GM23338 (cell line): ENCODE measurements at regions not wholly inside any gene's neighbourhood (a gene's known extent, or its start where the extent isn't known, plus 50 kb on each side); places are given as distances from the start of the nearest gene placed in this dataset.
A peak's percentile ranks its signal among the peaks of the same experiment; 100 is the strongest.

ENCODE experiments used
- ATAC-seq: fragments of 200-7000 bp; cut with Tn5 transposase; 3 replicates; pipeline ENCODE4 v1.9.1; 2020
- DNase-seq: peaks from one replicate; pipeline ENCODE4 v3.0.0-alpha.2; 2015; ENCODE audit warnings: low spot score
- H2AFZ ChIP-seq: fragments of 200-600 bp; sonication (generic); 2 replicates; pipeline ENCODE4 v1.8.0; 2016; ENCODE audit warnings: antibody characterized with exemption, mild to moderate bottlenecking, moderate library complexity
- H3F3A ChIP-seq: fragments of 200-600 bp; sonication (generic); replicated peaks from 2 replicates; pipeline ENCODE4 v1.8.0; 2017; ENCODE audit warnings: antibody characterized with exemption, mixed run types, low read depth
- H3K27ac ChIP-seq: fragments of 200-600 bp; sonication (generic); 2 replicates; pipeline ENCODE4 v1.6.1; 2016; ENCODE audit warnings: low read depth
- H3K27me3 ChIP-seq: fragments of 200-600 bp; sonication (generic); 2 replicates; pipeline ENCODE4 v1.8.0; 2016; ENCODE audit warnings: mild to moderate bottlenecking, mixed run types, moderate library complexity; ENCODE audit not compliant: insufficient read depth
- H3K36me3 ChIP-seq: fragments of 200-600 bp; sonication (generic); 2 replicates; pipeline ENCODE4 v1.8.0; 2016; ENCODE audit warnings: mild to moderate bottlenecking; ENCODE audit not compliant: insufficient read depth
- H3K4me1 ChIP-seq: fragments of 200-600 bp; sonication (generic); 2 replicates; pipeline ENCODE4 v1.8.0; 2016; ENCODE audit warnings: mild to moderate bottlenecking, moderate library complexity; ENCODE audit not compliant: insufficient read depth
- H3K4me2 ChIP-seq: fragments of 200-600 bp; sonication (generic); 2 replicates; pipeline ENCODE4 v1.7.1; 2017; ENCODE audit warnings: mixed run types
- H3K4me3 ChIP-seq: fragments of 200-600 bp; sonication (generic); 2 replicates; pipeline ENCODE4 v1.6.1; 2016; ENCODE audit warnings: mixed run types
- H3K79me2 ChIP-seq: fragments of 200-600 bp; sonication (generic); replicated peaks from 2 replicates; pipeline ENCODE4 v1.8.0; 2017; ENCODE audit warnings: mild to moderate bottlenecking; ENCODE audit not compliant: insufficient read depth
- H3K9me2 ChIP-seq: fragments of 200-600 bp; sonication (generic); 2 replicates; pipeline ENCODE4 v1.8.0; 2017; ENCODE audit not compliant: insufficient read depth
- H4K20me1 ChIP-seq: fragments of 200-600 bp; sonication (generic); replicated peaks from 2 replicates; pipeline ENCODE4 v1.8.0; 2017; ENCODE audit warnings: mild to moderate bottlenecking; ENCODE audit not compliant: insufficient read depth
- H3K27ac Mint-ChIP-seq: 2 replicates; pipeline ENCODE4 v1.8.0; 2020; ENCODE audit warnings: inconsistent platforms, mild to moderate bottlenecking, moderate library complexity, mixed read lengths
- H3K27me3 Mint-ChIP-seq: 3 replicates; pipeline ENCODE4 v1.8.0; 2022; ENCODE audit warnings: low read depth, mild to moderate bottlenecking, moderate library complexity, mixed read lengths, inconsistent platforms; ENCODE audit not compliant: insufficient read depth, poor library complexity
- H3K36me3 Mint-ChIP-seq: 3 replicates; pipeline ENCODE4 v1.8.0; 2021; ENCODE audit warnings: low read depth, mild to moderate bottlenecking, inconsistent platforms, moderate library complexity, mixed read lengths
- H3K4me1 Mint-ChIP-seq: 3 replicates; pipeline ENCODE4 v1.8.0; 2020; ENCODE audit warnings: mild to moderate bottlenecking, inconsistent platforms, mixed read lengths
- H3K4me3 Mint-ChIP-seq: 3 replicates; pipeline ENCODE4 v1.8.0; 2021; ENCODE audit warnings: moderate library complexity, mild to moderate bottlenecking, inconsistent platforms, mixed read lengths
- H3K9me3 Mint-ChIP-seq: 3 replicates; pipeline ENCODE4 v1.8.0; 2020; ENCODE audit warnings: moderate library complexity, mild to moderate bottlenecking, inconsistent platforms, mixed read lengths
- EZH2 ChIP-seq: fragments of 200-600 bp; sonication (generic); IDR thresholded peaks from one replicate; pipeline ENCODE4 v1.8.0; 2017; ENCODE audit warnings: antibody characterized with exemption, mild to moderate bottlenecking, low read depth; ENCODE audit not compliant: unreplicated experiment
- EZH2phosphoT487 ChIP-seq: fragments of 200-600 bp; sonication (generic); IDR thresholded peaks from one replicate; pipeline ENCODE4 v1.8.1; 2018; ENCODE audit warnings: antibody characterized with exemption; ENCODE audit not compliant: unreplicated experiment
- JUNB ChIP-seq: IDR thresholded peaks from one replicate; pipeline ENCODE4 v1.6.1; 2016; ENCODE audit warnings: antibody characterized with exemption; ENCODE audit not compliant: unreplicated experiment
- NANOG ChIP-seq: IDR thresholded peaks from 2 replicates; pipeline ENCODE4 v1.6.1; 2016; ENCODE audit warnings: antibody characterized with exemption, borderline replicate concordance
- POLR2AphosphoS5 ChIP-seq: IDR thresholded peaks from 2 replicates; pipeline ENCODE4 v1.6.1; 2016; ENCODE audit warnings: antibody characterized with exemption, low read depth
- STAT1 ChIP-seq: IDR thresholded peaks from one replicate; pipeline ENCODE4 v1.6.1; 2016; ENCODE audit warnings: antibody characterized with exemption; ENCODE audit not compliant: unreplicated experiment
- ZNF331 ChIP-seq: fragments of 250-450 bp; sonication (Bioruptor Pico); IDR thresholded peaks from 2 replicates; pipeline ENCODE4 v1.5.0; 2020; ENCODE audit warnings: low read depth, mild to moderate bottlenecking, moderate library complexity
- TF ChIP-seq, protein P1 (sequence below): IDR thresholded peaks from one replicate; pipeline ENCODE4 v1.6.1; 2018; ENCODE audit warnings: antibody characterized with exemption; ENCODE audit not compliant: unreplicated experiment
- TF ChIP-seq, protein P2 (sequence below): fragments of 250-450 bp; sonication (Bioruptor Pico); IDR thresholded peaks from 2 replicates; pipeline ENCODE4 v1.5.0; 2020; ENCODE audit warnings: mild to moderate bottlenecking, moderate library complexity
- TF ChIP-seq, protein P3 (sequence below), 2 experiments: fragments of 200-600 bp in 1 of 2; sonication (generic) in 1 of 2; conservative IDR thresholded peaks; 2 replicates each; pipeline versions ENCODE4 v1.5.1 to v1.6.1; 2016 to 2017; ENCODE audit warnings: antibody characterized with exemption in 2 of 2, low read depth in 2 of 2, mild to moderate bottlenecking in 2 of 2, moderate library complexity in 1 of 2
- TF ChIP-seq, protein P4 (sequence below): IDR thresholded peaks from 2 replicates; pipeline ENCODE4 v1.6.1; 2016; ENCODE audit warnings: antibody characterized with exemption

DNA sequence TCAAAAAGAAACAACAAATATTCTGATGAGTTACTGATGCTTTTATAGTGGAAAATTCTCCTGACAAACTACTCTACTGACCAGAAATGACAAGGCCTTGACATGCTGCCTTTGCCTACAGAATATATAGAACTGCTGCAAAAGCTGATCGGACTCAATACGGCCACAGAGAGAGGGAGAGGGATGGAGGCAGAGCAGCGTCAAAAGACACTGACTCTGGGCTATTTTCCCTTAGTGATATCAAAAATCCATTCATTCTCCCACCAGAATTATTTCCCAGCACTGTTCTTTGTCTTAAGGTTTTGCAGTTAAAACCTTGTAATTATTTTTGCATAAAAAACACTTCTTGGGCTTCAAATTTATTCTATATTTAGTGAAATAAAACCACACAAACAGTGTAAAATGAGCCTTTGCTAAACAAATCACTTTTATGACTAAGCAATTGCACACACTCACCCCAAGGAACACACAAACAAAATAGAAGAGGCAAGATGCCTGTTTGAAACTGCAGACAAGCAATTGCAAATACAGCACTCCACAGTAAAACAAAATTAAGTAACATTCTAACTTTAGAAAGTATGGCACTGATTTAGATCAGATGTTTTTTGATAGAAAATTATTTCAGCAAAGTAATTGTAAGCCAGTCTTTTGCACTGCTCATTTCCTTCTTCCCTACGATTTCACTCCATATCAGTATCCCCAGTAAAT lies 1036.4 kb downstream of the ADGRL2 start (continued):
- TF ChIP-seq, protein P1, sequence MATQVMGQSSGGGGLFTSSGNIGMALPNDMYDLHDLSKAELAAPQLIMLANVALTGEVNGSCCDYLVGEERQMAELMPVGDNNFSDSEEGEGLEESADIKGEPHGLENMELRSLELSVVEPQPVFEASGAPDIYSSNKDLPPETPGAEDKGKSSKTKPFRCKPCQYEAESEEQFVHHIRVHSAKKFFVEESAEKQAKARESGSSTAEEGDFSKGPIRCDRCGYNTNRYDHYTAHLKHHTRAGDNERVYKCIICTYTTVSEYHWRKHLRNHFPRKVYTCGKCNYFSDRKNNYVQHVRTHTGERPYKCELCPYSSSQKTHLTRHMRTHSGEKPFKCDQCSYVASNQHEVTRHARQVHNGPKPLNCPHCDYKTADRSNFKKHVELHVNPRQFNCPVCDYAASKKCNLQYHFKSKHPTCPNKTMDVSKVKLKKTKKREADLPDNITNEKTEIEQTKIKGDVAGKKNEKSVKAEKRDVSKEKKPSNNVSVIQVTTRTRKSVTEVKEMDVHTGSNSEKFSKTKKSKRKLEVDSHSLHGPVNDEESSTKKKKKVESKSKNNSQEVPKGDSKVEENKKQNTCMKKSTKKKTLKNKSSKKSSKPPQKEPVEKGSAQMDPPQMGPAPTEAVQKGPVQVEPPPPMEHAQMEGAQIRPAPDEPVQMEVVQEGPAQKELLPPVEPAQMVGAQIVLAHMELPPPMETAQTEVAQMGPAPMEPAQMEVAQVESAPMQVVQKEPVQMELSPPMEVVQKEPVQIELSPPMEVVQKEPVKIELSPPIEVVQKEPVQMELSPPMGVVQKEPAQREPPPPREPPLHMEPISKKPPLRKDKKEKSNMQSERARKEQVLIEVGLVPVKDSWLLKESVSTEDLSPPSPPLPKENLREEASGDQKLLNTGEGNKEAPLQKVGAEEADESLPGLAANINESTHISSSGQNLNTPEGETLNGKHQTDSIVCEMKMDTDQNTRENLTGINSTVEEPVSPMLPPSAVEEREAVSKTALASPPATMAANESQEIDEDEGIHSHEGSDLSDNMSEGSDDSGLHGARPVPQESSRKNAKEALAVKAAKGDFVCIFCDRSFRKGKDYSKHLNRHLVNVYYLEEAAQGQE: no peak
- TF ChIP-seq STAT1 (no peak), ZNF331 (CRISPR knock-in tag) (no peak)

DNA sequence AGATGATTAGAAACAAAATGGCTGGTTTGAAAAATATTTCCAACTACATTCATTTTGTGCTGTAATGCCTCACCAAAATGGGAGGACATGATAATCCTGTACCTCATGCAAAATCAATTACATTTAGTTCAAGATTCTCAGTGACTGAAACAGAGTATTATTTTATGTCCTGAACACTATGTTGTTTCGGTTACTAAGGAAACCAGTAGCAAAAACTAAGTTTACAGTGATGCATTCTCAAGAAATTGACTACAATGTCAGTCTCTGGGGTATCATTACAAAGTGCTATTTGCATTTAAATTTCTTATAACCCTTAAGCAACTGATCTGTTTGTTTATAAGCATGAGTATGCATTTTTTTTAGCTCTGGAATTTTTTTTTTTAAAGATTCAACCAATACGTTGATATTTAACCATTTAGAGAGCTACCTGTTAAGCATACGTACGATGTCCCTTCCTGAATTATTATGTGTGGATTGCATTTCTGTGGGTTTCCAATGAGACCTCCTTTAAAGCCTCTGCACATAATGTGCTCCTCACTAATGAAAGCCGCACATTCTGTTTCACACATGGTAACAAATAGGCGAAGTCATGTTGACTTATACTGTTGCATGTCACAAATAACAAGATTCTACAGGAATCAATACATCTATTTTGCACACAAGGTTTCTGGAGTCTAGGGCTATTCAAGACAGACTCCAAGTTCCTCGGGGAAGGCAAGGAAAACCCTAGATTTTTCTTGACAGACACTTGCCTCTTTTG lies 1035.7 kb downstream of the ADGRL2 start:
- Mint-ChIP-seq H3K4me1 (peaks cover 62% of the 10 kb centered on the region), H3K27me3 (no peaks in the 10 kb centered on the region), H3K27ac (peak overlapping the region; percentile 66; the same call in 1 of the 2 replicates), H3K36me3 (peaks cover 5% of the 10 kb centered on the region; the same call in 2 of the 3 replicates), H3K9me3 (no peaks in the 10 kb centered on the region), H3K4me3 (no peak overlapping the region)
- H3K4me2 ChIP-seq: no peak overlapping the region
- no peak for DNase-seq
- H3K79me2 ChIP-seq: 0 out of 2 replicates have a peak, but pooled peaks cover 5% of the 10 kb centered on the region
- H3K36me3 ChIP-seq: no peaks in the 10 kb centered on the region
- no peaks in the 10 kb centered on the region for H3K9me2 ChIP-seq
- H4K20me1 ChIP-seq: no peaks in the 10 kb centered on the region
- H3F3A ChIP-seq: no peaks in the 10 kb centered on the region
- no peak overlapping the region for H3K4me3 ChIP-seq
- H3K4me1 ChIP-seq: peaks cover 33% of the 10 kb centered on the region
- no peak for ATAC-seq
- no peak overlapping the region for H3K27ac ChIP-seq
- H3K27me3 ChIP-seq: no peaks in the 10 kb centered on the region
- peak overlapping the region; percentile 24; the same call in 1 of the 2 replicates for H2AFZ ChIP-seq
- TF ChIP-seq, protein P2, sequence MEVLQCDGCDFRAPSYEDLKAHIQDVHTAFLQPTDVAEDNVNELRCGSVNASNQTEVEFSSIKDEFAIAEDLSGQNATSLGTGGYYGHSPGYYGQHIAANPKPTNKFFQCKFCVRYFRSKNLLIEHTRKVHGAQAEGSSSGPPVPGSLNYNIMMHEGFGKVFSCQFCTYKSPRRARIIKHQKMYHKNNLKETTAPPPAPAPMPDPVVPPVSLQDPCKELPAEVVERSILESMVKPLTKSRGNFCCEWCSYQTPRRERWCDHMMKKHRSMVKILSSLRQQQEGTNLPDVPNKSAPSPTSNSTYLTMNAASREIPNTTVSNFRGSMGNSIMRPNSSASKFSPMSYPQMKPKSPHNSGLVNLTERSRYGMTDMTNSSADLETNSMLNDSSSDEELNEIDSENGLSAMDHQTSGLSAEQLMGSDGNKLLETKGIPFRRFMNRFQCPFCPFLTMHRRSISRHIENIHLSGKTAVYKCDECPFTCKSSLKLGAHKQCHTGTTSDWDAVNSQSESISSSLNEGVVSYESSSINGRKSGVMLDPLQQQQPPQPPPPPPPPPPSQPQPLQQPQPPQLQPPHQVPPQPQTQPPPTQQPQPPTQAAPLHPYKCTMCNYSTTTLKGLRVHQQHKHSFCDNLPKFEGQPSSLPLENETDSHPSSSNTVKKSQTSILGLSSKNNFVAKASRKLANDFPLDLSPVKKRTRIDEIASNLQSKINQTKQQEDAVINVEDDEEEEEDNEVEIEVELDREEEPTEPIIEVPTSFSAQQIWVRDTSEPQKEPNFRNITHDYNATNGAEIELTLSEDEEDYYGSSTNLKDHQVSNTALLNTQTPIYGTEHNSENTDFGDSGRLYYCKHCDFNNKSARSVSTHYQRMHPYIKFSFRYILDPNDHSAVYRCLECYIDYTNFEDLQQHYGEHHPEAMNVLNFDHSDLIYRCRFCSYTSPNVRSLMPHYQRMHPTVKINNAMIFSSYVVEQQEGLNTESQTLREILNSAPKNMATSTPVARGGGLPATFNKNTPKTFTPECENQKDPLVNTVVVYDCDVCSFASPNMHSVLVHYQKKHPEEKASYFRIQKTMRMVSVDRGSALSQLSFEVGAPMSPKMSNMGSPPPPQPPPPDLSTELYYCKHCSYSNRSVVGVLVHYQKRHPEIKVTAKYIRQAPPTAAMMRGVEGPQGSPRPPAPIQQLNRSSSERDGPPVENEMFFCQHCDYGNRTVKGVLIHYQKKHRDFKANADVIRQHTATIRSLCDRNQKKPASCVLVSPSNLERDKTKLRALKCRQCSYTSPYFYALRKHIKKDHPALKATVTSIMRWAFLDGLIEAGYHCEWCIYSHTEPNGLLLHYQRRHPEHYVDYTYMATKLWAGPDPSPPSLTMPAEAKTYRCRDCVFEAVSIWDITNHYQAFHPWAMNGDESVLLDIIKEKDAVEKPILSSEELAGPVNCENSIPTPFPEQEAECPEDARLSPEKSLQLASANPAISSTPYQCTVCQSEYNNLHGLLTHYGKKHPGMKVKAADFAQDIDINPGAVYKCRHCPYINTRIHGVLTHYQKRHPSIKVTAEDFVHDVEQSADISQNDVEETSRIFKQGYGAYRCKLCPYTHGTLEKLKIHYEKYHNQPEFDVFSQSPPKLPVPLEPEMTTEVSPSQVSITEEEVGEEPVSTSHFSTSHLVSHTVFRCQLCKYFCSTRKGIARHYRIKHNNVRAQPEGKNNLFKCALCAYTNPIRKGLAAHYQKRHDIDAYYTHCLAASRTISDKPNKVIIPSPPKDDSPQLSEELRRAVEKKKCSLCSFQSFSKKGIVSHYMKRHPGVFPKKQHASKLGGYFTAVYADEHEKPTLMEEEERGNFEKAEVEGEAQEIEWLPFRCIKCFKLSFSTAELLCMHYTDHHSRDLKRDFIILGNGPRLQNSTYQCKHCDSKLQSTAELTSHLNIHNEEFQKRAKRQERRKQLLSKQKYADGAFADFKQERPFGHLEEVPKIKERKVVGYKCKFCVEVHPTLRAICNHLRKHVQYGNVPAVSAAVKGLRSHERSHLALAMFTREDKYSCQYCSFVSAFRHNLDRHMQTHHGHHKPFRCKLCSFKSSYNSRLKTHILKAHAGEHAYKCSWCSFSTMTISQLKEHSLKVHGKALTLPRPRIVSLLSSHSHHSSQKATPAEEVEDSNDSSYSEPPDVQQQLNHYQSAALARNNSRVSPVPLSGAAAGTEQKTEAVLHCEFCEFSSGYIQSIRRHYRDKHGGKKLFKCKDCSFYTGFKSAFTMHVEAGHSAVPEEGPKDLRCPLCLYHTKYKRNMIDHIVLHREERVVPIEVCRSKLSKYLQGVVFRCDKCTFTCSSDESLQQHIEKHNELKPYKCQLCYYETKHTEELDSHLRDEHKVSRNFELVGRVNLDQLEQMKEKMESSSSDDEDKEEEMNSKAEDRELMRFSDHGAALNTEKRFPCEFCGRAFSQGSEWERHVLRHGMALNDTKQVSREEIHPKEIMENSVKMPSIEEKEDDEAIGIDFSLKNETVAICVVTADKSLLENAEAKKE (CRISPR knock-in tag): no peak
- TF ChIP-seq ZNF331 (CRISPR knock-in tag) (no peak), EZH2 (no peak), EZH2phosphoT487 (no peak), JUNB (no peak), POLR2AphosphoS5 (no peak), NANOG (no peak)
- TF ChIP-seq, protein P3, sequence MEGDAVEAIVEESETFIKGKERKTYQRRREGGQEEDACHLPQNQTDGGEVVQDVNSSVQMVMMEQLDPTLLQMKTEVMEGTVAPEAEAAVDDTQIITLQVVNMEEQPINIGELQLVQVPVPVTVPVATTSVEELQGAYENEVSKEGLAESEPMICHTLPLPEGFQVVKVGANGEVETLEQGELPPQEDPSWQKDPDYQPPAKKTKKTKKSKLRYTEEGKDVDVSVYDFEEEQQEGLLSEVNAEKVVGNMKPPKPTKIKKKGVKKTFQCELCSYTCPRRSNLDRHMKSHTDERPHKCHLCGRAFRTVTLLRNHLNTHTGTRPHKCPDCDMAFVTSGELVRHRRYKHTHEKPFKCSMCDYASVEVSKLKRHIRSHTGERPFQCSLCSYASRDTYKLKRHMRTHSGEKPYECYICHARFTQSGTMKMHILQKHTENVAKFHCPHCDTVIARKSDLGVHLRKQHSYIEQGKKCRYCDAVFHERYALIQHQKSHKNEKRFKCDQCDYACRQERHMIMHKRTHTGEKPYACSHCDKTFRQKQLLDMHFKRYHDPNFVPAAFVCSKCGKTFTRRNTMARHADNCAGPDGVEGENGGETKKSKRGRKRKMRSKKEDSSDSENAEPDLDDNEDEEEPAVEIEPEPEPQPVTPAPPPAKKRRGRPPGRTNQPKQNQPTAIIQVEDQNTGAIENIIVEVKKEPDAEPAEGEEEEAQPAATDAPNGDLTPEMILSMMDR (conservative IDR thresholded peaks at IDR 0.05; ENCODE audit: low read depth in 2 of 2): no peak
- TF ChIP-seq, protein P4, sequence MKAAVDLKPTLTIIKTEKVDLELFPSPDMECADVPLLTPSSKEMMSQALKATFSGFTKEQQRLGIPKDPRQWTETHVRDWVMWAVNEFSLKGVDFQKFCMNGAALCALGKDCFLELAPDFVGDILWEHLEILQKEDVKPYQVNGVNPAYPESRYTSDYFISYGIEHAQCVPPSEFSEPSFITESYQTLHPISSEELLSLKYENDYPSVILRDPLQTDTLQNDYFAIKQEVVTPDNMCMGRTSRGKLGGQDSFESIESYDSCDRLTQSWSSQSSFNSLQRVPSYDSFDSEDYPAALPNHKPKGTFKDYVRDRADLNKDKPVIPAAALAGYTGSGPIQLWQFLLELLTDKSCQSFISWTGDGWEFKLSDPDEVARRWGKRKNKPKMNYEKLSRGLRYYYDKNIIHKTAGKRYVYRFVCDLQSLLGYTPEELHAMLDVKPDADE: no peak
